GM18907 (cell line): ENCODE measurements at regions not wholly inside any gene's neighbourhood (a gene's known extent, or its start where the extent isn't known, plus 50 kb on each side); places are given as distances from the start of the nearest gene placed in this dataset.

Experiments used
- ATAC-seq: cut with Tn5 transposase; IDR thresholded peaks from one replicate; pipeline ENCODE4 v1.9.1; 2021; ENCODE audit warnings: mild to moderate bottlenecking, moderate library complexity; ENCODE audit not compliant: unreplicated experiment

- no peak for ATAC-seq
These were observed 394.8 kb downstream of the NR2F1-AS1 start for GRCh38 chr5:93186076-93186682.

DNA sequence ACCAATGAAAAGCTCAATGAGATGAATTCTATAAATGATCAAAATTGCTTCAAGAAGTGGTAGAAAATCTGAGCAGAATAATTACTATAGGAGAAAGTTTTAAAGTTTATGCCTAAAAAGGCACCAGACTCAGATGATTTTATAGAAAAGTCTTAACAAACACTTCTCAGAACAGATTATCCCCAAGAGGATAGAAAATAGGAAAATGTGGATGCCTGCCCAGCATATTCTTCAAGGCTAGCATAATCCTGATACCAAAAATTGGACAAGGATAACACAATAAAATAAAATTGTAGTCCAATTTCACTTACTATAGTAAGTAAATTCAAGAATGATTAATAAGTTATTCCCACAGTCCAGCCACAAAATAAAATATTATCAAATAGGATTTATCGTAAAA is 397.0 kb downstream of the NR2F1-AS1 start:
- no peak for ATAC-seq

DNA sequence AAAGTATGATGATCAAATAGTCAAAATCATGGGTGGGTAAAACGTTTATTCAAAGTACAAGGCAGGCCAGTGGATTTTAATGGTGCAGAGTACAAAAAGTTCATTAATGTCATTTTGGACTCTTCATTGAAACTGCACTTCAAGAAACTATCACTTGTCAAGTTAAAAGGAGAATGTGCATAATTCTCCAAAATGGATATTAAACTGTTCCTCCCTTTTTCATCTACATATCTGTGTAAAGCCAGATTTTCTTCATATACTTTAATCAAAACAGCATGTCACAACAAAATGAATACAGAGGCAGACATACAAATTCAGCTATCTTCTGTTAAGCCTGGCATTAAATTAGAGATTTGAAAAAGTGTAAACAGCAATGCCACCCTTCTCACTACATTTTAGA is 401.6 kb downstream of the NR2F1-AS1 start:
- no peak for ATAC-seq

- ATAC-seq: no peak
These were observed 406.1 kb downstream of the NR2F1-AS1 start for GRCh38 chr5:93174930-93175329.

- no peak for ATAC-seq
These were observed 415.5 kb downstream of the NR2F1-AS1 start for GRCh38 chr5:93165559-93165958.

DNA sequence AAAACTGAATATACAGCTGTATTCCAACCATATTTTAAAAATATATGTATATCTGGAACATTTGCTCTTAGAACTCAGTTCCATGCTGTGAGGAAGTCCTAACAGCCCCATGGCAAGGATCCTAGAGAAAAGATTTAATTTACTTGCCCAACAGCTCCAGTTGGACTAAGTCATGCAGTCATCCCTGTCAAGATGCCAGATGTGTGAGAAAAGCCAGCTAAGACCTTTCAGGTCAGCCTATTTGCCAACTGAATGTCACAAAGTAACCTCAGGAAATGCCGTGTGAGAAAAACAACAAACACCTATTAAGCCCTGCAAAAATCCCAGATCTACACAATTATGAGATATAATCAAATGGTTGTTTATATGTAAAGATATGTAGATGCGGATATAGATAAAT is 416.3 kb downstream of the NR2F1-AS1 start:
- no peak for ATAC-seq

DNA sequence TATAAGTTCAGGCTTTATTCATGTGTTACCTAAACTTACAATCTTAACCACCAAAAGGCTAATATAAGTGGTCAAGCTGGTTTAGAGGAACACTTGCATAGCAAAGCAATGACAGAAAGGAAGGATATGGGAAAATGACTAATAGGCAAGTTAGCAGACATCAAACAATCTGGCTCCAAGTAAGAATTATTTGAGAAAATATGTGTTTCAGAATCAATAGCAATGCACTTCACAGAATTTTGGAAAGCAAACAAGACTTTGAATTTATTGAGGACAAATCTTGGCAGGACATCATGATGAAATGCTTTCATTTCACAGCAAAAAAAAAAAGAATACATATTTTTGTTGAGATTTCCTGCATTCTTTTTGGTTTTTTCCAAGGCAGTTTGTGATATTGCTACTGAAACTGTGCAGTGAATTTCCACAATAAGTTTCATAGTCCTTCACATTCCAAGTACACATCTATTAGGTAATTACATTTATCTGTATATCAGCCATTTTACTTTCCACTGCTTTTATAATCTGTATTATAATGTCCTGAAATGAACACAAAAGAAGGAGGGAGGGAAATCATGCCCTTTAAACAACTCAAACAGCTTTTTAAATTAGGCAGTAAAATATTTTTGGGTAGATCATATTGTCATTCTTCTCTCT is 417.9 kb downstream of the NR2F1-AS1 start:
- no peak for ATAC-seq

- no peak for ATAC-seq
These were observed 419.1 kb downstream of the NR2F1-AS1 start for GRCh38 chr5:93161661-93162654.

- no peak for ATAC-seq
These were observed 422.2 kb downstream of the NR2F1-AS1 start for GRCh38 chr5:93158841-93159240.

DNA sequence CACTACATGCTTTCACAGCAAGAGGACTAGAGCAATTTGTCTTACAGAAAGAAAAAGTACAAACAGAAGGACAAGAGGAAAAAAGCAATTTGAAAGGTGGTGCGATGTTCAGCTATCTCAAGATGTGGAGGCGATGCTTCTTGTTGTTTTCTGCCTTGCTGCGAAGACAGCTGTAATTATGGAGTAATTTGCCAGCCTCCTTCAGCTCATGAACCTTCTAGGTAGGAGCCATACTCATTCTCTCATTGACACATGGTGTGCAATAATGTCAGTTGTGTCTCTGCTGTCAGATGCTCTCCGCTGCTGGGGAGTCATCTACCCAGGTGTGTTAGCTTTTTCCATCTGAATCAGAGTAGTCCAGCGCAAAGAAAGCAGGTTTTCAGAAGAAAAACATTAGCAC is 424.5 kb downstream of the NR2F1-AS1 start:
- ATAC-seq: no peak

DNA sequence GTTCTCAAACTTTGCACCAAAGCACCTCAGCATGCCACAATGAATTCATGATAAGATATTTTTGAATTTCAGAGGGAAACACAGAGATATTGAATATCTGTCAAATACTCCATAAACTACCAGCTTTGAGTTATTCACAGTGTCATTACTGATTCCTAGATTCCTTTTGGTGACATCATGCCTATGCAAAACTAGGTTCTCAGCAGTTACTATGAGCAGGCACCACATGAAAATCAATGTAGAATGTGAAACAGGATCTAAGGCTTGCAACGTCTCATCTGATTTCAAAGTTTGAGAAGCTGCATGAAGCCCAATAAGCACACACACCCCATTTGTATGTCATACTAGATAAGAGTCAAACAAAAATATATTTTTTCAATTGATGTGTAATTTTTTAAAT is 426.5 kb downstream of the NR2F1-AS1 start:
- ATAC-seq: no peak

GRCh38 chr5:93153461-93153860 is 427.6 kb downstream of the NR2F1-AS1 start:
- ATAC-seq: no peak

GRCh38 chr5:93151896-93152295 is 429.1 kb downstream of the NR2F1-AS1 start:
- no peak for ATAC-seq

GRCh38 chr5:93151121-93151520 is 429.9 kb downstream of the NR2F1-AS1 start:
- ATAC-seq: no peak

GRCh38 chr5:93150311-93151012 is 430.6 kb downstream of the NR2F1-AS1 start:
- ATAC-seq: no peak

DNA sequence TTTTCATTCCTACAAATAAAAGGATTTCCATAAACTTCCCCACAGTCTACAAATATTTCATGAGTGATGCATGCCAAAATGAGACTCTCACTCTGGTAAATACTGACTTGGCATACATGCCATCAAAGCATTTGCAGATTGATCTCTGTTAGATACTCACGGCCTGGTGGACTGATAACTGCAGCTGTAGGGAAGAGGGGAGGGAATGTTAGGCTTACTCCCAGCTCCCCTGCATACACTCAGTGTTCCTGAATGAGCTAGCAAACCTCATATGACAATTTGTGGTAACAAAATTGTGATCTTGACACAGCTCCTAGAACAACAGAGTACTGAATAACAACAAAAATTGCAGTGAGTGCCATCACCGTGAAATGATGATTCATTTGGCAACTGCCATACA is 435.3 kb downstream of the NR2F1-AS1 start:
- ATAC-seq: no peak

DNA sequence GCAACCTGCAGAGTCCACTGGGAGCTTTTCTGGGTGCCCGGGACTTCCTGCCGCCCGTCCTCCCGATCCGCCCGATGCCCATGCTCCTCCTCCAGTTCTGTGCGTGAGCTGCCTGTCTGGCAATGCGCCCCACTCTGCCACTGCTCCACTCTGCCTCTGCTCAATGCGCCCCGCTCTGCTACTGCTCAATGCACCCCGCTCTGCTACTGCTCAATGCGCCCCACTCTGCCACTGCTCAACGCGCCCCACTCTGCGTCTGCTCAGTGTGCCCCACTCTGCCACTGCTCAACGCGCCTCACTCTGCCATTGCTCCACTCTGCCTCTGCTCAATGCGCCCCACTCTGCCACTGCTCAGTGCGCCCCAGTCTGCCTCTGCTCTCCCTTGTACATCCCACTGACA is 436.0 kb downstream of the NR2F1-AS1 start:
- no peak for ATAC-seq

GRCh38 chr5:93141969-93142368 is 439.1 kb downstream of the NR2F1-AS1 start:
- no peak for ATAC-seq

GRCh38 chr5:93130624-93131490 is 450.2 kb downstream of the NR2F1-AS1 start:
- ATAC-seq: no peak

- no peak for ATAC-seq
These were observed 454.4 kb downstream of the NR2F1-AS1 start for GRCh38 chr5:93126634-93127033.
